HG02798 (cell line): ENCODE measurements at regions not wholly inside any gene's neighbourhood (a gene's known extent, or its start where the extent isn't known, plus 50 kb on each side); places are given as distances from the start of the nearest gene placed in this dataset.

Source experiments
- ATAC-seq: cut with Tn5 transposase; IDR thresholded peaks from one replicate; pipeline ENCODE4 v1.9.1; 2021; ENCODE audit warnings: mild to moderate bottlenecking; ENCODE audit not compliant: unreplicated experiment, poor library complexity

DNA sequence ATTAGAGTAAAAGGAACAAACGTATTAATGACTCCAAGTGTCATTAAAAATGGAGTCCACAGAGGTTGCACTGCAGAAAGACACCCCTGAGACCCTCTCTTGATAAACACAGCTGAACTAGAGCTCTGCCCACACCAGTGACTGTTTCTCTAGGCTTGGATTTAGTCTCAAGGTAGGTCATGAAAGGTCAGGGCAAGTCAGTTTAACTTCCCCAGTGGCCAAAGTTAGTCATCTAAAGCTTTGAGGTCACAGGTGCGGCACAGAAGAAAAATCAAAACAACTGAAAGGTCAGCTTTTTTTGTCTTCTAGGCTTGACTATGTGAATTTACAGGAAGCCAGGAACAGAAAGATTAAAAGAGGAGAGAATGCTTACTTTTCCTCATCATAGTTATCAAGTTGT, 749.6 kb downstream of the RAB28 start:
- no peak for ATAC-seq

DNA sequence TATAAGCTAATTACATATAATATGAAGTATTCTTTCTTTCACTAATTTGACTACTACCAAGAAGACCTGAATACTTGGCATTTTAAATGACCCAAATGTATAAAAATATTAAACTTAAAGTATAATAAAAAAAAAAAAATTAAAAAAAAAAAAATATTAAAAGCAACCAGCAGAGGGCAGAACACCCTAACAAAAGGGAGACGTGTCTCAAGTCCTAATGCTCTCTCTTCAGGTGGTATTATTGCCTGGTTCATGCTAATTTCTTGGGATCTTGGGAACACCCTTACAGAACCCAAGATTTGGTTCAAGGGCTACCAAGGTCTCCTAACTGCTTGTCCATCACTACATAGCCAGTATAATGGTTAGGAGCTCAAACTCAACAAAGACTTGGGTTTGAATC, 754.8 kb downstream of the RAB28 start:
- ATAC-seq, result no peak

DNA sequence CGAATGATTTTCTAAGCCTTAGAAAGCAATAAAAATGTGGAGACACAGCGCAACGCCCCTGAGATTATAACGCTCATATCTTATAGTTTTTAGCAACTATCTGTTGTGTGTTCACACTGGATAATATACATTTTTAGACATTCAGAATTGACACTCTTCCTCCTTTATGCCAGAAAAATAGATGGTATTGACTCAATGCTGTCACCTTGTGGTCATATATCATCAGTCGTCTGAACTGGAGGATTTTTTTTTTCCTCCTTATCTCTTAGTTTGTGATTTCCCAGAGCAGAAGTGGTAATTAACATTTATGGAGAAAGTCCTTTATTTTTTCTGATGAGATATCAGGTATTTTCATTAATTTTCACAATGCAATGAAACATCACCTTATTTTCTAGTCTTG, 759.6 kb downstream of the RAB28 start:
- no peak for ATAC-seq

DNA sequence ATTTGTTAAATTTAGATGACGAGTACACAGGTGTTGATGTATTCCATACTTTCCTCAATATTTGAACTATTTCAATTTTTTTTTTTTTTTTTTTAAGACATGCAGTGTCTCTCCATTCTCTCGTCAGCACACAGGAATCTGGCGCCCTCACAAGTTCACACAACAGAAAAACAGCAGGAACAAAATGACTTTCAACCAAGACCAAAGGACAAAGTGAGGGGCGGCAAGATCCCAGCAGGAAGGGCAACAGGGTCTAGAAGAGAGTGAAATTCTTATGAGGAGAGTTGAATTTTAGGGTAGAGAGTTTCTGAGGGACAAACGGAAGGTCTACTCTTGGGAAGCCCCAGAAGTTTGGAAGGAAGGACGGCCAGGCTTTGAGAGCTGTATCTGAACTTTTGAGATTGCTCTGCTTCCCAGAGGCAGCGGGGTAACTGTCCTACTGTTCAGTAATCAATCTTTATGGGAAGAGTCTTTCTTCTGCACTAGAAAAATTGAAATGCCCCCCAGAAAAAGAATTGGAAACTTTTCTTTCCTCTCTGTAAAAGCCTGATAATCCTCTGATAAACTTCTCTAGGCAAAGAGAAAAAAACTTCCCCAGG, 760.2 kb downstream of the RAB28 start:
- ATAC-seq, result no peak

DNA sequence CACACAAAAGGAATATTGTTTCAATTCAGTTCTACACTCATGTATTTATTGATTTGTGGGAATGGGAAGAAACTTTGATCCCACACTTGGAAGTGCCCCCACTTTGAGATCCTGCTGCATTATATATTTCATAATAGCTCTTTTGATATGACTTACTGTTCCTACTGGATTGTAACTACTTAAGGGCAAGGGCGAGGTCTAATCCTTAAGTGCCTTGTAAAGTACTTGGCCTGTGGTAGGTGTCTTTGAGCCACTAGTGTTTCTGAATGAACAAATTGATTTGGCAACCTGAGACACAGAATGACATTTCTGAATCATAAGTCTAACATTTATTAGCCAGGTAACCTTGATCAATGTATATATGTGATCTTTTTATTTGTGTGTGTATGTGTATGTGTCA, 767.2 kb downstream of the RAB28 start:
- no peak for ATAC-seq

DNA sequence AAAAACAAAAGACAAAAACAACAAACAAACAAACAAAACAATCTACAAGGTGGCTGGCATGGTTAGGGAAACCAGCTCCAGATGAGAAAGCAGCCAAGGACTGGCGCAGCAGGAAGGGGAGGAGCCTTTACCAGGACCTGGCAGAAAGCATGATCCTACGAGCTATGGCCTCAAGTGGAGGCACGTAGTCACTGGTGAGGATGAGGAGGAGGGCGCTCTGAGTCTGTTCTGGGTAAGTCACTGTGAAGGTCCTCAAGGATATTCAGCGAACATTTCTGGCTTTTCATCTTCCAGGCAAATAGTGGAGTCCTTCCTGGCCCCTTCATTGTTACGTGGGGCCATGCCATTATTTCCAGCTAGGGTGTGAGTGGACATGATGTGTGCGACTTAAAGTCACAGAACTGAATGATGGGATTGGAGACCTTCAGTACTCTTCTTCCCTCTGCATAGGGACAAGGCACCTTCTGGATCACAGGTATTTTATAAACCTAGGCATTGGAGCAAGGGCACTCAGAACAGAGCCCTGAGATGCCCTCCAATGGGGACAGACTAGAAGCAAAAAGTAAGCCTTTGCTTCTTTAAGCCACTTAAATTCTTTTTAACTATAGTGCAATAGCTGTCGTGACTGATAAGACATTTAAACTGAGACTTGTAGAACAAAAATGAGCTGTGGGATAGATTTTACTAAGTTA, 771.3 kb downstream of the RAB28 start:
- ATAC-seq, result no peak

DNA sequence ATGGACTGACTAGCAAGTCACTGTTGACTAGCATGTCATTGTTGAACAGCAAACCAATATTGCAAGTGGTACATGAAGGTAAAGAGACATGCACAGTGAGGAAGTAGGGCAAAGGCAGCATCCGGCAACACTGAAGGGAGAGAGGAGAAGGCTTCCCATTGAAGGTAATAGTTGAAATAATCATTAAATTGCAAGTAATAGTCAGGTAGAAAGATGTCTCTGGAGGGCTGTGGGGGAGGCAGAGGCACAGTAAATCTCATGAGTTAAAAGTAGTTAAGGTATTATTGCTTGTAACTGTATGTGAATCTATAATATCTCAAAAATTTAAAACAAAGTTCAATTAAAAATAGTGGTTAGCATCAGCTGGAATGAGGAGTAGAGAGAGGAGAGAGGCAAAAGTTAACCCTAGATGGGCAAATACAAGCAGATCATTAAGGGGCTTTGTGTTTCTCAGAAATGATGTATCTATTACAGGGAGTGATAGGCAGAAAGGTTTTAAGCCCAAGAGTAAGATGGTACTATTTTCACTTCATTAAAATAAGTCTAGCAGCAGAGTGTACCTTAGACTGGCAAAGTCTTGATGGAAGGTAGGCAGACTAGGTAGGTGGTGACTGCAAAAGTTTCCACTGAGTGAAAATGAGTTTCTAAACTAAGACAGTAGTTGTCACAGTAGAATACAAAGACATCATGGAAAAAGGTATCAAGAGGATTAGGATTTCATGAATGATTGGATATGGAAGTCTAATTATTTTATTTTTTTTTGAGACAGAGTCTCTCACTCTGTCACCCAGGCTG, 776.6 kb downstream of the RAB28 start:
- no peak for ATAC-seq

DNA sequence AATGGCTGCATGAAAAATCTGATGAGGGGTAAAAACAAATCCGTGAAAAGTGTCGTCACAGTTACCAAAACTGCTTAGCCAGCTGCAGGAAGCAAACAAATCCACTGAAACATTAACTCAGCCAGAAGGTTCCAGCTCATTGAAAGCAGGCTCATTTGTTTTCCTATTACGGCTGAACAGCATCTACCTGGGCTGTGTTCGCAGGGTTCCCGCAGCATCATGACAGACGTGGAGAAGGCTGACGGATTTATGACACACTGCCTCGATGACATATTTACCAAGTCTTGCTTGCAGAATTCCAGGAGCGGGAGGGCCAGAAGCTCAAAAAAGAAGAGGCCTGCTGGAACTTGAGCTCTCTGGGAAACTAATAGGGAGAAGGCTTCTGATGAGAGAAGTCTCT, 781.1 kb downstream of the RAB28 start:
- no peak for ATAC-seq

DNA sequence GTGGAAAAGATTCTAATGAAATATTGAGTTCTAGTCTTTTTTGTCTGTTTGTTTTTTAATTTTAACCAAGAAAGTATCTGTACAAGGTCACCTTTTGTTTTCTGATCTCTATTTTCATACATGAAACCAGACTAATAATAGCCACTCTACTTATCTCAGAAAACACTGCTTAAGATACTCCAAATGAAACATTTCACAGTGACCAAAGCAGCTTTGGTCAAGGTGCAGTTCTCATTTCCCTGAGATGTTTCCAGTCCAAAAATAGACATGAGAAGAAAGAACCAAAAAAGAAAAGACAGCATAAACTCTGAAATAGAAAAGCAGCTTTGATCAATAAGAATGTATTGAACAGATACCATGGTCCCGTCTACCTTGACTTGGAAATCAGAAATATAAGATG, 782.8 kb downstream of the RAB28 start:
- peak; percentile 80 for ATAC-seq

DNA sequence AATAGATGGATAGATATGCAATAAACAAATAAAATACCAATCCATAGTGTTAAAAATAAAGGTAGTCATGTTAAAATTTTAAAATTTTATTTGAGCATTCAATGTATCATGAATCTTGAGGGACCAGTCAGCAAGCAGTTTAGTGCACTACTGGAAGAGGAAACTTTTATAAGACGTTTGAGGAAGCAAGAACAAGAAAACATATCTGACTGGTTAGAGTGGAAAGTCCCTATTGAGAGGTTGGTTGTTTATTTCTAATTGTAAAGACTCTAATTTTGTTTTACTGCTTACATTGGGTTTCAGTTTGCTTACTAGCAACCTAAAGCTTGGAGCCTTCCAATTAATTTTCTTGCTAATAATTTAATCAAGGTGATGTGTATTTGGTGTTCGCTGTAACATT, 786.2 kb downstream of the RAB28 start:
- peak; percentile 57 for ATAC-seq

DNA sequence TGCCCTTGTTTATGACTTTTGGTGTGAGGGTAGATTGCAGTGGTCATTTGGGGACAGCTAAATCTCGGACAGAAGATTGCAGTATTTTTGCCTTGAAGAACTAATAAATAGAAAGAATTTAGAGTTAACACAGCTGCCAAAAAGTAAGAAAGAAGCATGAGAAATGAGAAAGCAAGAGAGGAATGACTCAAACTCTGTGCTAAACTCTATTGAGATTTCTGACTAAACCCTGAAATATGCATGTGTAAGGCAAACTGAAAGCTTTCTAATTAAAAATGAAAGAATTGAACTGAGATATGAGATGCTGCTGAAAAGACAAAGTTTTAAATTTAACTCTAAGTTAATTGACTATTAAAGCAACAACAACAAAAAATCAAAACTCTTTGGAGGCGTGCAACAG, 791.3 kb downstream of the RAB28 start:
- ATAC-seq, result no peak

DNA sequence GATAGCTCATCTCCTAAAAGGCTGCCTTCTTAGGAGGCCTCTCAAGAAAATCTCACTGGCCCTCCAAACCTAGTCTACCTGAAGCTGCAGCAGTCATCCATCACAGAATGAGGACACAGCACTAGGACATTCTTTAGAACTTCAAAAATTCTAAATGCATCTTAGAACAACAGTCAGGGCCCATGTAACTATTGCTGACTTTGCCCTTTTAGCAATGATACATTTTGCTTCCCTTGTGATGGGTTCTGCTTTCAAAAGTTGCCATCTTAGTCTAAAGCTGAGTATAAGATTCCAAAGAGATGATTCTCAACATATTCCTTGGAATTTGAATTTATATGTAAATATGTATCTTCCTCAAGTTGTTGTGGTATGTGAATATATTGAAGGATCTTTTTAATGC, 793.0 kb downstream of the RAB28 start:
- no peak for ATAC-seq

DNA sequence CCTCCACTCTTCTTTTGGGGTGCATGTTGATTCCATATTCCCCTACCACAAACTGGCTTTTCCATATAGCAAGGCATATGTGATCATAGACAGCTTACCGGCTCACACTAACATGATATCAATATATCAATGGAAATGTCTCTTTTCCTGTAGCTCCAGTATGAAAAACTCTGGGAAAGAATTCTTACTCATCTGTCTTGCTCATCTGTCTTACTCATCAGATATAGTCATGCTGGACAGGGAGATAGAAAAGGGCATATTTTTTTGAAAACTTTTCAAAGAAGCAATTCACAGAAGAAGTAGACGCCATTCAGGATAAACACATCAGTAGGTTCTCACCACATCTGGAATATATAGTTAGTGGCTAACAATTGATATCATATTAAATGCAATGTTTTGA, 794.7 kb downstream of the RAB28 start:
- no peak for ATAC-seq

DNA sequence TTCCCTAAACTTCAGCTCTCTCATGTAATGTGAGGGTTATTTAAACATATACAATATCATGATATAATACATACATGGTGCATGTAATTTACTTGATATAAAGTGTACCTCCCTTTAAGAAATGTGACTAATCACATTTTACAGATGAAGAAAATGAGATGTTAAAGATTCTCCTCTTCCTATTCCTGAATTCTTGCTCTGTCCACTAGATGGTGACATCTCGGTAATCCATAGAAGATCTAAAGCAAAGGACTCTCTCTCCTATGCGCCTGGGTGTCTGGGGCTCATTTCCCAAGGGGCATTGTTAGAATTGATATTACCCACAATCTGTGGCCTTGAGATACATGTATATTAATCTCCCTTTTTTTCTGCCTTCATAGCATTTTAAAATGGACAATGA, 804.9 kb downstream of the RAB28 start:
- ATAC-seq, result no peak

DNA sequence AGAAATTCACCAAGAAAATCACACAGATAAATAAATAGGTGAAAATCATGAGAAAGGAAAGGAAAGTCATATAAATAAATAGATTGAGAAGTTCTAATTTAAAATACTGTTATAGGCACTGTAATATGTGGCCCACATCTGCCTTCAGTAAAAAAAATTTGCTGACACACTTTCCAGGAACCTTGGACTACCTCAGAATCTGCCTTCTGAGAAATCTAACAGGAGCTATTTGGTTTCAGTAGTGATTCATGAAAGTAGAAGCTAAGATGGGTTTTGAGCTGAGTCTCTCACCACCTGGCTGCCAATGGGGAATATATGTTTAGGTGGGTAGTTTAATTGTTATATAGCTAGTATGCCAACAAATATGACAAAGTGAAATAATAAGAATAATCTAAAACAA, 810.0 kb downstream of the RAB28 start:
- no peak for ATAC-seq

DNA sequence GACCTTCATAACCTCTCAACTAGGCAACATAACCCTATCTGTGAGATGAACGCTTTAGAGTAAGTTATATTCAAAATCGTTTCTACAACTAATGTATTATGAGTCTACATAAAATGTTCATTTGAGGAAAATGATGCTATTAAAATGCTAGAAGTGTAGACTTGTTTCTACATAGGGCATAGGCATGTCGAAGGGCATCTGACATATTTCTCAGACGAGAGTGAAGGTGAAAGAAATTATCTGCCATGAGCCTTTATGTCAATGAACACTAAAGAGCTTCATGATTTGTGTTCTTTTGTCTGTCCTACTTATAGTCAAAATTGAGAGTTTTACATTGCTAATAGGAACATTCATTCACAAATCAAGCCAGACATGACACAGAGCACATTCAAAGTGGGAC, 811.8 kb downstream of the RAB28 start:
- ATAC-seq, result no peak

DNA sequence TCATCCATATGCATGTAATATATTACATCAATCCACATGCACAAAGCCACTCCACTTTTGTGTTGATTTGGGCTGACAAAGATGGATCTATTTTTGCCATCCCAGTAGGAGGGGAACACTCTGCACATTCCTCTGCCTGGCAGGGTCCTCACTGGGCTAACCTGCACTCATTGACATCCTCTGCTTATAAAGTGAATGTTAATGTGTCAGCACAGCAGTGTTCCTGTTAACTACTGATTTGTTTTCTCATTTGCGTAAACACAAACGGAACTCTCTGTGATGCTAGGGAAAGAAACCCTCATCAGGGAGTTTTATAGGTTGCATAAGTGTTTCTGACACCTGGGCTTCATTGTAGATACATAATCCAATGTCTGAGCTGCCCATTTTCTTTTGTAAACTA, 826.0 kb downstream of the RAB28 start:
- ATAC-seq, result no peak

DNA sequence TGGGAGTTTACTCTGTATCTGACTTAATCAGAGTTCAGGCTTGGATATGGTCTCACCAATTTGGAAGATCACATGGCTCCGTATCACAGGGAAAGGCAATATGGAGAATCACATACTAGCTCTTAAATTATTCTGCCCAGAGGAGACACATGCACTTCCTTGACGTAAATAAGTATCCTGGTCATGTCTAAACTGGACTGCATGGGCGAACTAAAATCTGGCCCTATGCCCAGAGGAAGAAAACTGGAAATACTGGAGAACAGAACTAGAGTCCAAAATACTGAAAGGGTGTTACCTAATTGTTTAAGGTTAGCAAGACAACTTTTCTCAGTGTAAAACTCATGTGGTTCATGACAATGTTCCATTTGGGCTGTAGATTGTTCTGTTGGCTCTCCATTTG, 832.3 kb downstream of the RAB28 start:
- no peak for ATAC-seq

DNA sequence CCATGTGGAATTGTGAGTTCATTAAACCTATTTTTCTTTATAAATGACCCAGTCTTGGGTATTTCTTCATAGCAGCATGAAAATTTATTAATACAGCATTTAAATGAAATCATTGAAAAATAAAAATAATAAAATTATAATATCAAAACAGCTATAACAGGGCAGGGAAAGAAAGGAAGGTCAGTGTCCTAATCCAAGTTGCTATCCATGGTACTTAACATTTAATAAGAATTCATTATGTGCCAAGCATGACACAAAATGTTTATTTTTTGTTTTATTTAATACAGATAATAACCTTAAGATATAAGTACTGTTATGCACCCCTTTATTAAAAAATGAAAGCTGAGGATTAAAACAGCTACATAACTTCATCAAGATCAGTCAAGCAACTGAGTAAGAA, 838.4 kb downstream of the RAB28 start:
- no peak for ATAC-seq

DNA sequence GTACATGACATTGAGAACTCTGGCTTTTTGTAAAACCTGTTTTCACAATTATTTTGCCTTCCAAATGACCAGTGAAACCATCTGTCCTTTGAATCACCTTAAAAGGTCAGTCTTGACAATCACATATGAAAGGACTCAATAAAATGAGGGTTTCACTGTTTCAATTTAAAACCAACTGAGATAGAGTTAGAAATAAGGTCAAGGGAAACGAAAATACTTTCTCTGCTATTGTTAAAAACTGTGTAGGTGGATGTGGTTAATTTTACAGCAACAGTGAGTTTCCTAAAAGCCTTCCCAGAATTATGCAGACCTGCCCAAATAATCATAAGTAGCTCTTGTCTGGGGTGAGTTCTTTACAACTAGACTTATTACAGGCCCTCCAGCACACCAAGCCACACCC, 839.9 kb downstream of the RAB28 start:
- ATAC-seq, result no peak

DNA sequence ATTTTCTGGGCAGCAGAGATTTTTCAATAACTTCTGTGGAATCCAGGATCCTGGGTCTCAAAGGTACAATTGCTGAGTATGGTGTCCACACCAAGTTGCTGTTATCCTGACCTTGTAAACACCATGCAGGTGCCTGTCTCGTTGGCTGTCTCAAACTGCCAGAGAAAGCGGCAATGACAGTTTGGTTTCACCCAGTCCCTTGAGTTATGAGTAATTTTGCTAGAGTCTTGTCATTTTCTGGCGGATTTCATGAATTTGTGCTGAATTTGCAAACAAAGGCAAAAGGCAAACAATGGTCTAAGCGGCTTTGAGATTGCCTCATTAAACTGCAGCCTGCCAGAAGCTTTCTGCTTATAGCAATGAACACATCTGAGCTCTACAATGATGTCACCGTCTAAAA, 847.9 kb downstream of the RAB28 start:
- no peak for ATAC-seq

DNA sequence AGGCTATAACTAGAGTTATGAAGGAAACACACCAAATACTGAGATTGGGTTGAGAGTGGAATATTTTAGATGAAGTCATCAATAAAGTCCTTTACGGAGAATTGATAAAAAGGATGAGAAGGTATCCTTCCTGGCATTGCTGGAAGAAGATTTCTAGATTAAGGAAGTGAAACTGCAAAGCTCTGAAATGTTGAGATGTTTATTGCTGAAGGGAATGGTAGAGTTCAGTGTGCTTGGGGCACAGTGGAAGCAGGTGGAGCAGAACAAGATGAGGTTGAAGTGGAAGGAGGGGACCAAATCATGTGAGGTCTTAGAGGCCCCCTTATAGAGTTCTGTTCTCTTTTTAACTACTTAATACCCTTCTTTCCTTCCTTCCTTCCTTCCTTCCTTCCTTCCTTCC, 848.5 kb downstream of the RAB28 start:
- no peak for ATAC-seq
